OCI-LY7 (cell line): ENCODE measurements at regions not wholly inside any gene's neighbourhood (a gene's known extent, or its start where the extent isn't known, plus 50 kb on each side); places are given as distances from the start of the nearest gene placed in this dataset.
"Not testable (repeated sequence)": the region's sequence is repeated elsewhere in the genome, so short reads cannot be mapped to it uniquely, and the experiment has no call there.

ENCODE experiments used
- BruUV-seq: library from RNA; stranded (reverse); fragments of 400-500 nt; replicated peaks from 2 replicates; lab custom pipeline; 2021; lab: Mats Ljungman, UMichigan
- CTCF ChIA-PET: fragments of 300-600 bp; sonication (Branson Sonifier 250); formaldehyde crosslinking; loops from one replicate; lab custom pipeline; 2022; ENCODE audit warnings: antibody characterized with exemption; ENCODE audit not compliant: unreplicated experiment; lab: Charles Lee
- POLR2A ChIA-PET: fragments of 300-600 bp; sonication (Branson Sonifier 250); formaldehyde crosslinking; loops from one replicate; lab custom pipeline; 2022; ENCODE audit warnings: antibody characterized with exemption; lab: Charles Lee
- DNase-seq: peaks from one replicate; pipeline ENCODE4 v3.0.0-alpha.2; 2015; ENCODE audit warnings: low spot score
- H2AFZ ChIP-seq: fragments of 200-600 bp; sonication (generic), shearing (Covaris generic); 2 replicates; pipeline ENCODE4 v1.6.1; 2014; ENCODE audit warnings: mild to moderate bottlenecking, antibody characterized with exemption, low read length, moderate library complexity
- H3K27ac ChIP-seq: fragments of 200-600 bp; sonication (generic); 2 replicates; pipeline ENCODE4 v1.5.1; 2014; ENCODE audit warnings: mixed run types, low read depth, mild to moderate bottlenecking, moderate library complexity, low read length, inconsistent platforms; ENCODE audit not compliant: poor library complexity, severe bottlenecking
- H3K36me3 ChIP-seq: fragments of 200-600 bp; sonication (generic); 2 replicates; pipeline ENCODE4 v1.6.1; 2014; ENCODE audit warnings: mild to moderate bottlenecking, antibody characterized with exemption, low read length, moderate library complexity, mixed read lengths; ENCODE audit not compliant: insufficient read depth
- H3K4me1 ChIP-seq: fragments of 200-600 bp; sonication (generic); 2 replicates; pipeline ENCODE4 v1.5.1; 2014; ENCODE audit warnings: mild to moderate bottlenecking, low read length; ENCODE audit not compliant: insufficient read depth, poor library complexity, severe bottlenecking
- H3K4me2 ChIP-seq: fragments of 200-600 bp; sonication (generic); 2 replicates; pipeline ENCODE4 v1.6.1; 2014; ENCODE audit warnings: mild to moderate bottlenecking, low read length
- H3K4me3 ChIP-seq: fragments of 200-600 bp; sonication (generic); 2 replicates; pipeline ENCODE4 v1.5.1; 2014; ENCODE audit warnings: mild to moderate bottlenecking, low read depth, low read length; ENCODE audit not compliant: poor library complexity, severe bottlenecking
- H3K79me2 ChIP-seq: fragments of 200-600 bp; sonication (generic); 2 replicates; pipeline ENCODE4 v1.6.1; 2016; ENCODE audit warnings: low read depth, mild to moderate bottlenecking, low read length, moderate library complexity, mixed read lengths; ENCODE audit not compliant: insufficient read depth
- H3K9me2 ChIP-seq: fragments of 200-600 bp; sonication (generic); 2 replicates; pipeline ENCODE4 v1.6.1; 2016; ENCODE audit warnings: mild to moderate bottlenecking, low read length, mixed read lengths; ENCODE audit not compliant: insufficient read depth
- H3K9me3 ChIP-seq: fragments of 200-600 bp; sonication (generic); 2 replicates; pipeline ENCODE4 v1.6.1; 2014; ENCODE audit warnings: mild to moderate bottlenecking, mixed run types, low read length, mixed read lengths
- H4K20me1 ChIP-seq: fragments of 200-600 bp; sonication (generic); 2 replicates; pipeline ENCODE4 v1.6.1; 2014; ENCODE audit warnings: mild to moderate bottlenecking, antibody characterized with exemption, low read length, moderate library complexity, mixed read lengths; ENCODE audit not compliant: insufficient read depth
- CTCF ChIP-seq: fragments of 200-600 bp; sonication (generic); conservative IDR thresholded peaks from 2 replicates; pipeline ENCODE4 v1.5.1; 2014; ENCODE audit warnings: mild to moderate bottlenecking, antibody characterized with exemption, low read length, moderate library complexity, mixed read lengths
- EZH2phosphoT487 ChIP-seq: fragments of 200-600 bp; sonication (generic); IDR thresholded peaks from 2 replicates; pipeline ENCODE4 v1.6.1; 2018; ENCODE audit warnings: low read depth, borderline replicate concordance, mild to moderate bottlenecking, mixed run types, antibody characterized with exemption, low read length, moderate library complexity, mixed read lengths
- intact Hi-C: fragments of 100-400 bp; cut with micrococcal nuclease; formaldehyde crosslinking; loops from one replicate; pipeline ENCODE4 v1.10.0; 2022; ENCODE audit not compliant: unreplicated experiment

DNA sequence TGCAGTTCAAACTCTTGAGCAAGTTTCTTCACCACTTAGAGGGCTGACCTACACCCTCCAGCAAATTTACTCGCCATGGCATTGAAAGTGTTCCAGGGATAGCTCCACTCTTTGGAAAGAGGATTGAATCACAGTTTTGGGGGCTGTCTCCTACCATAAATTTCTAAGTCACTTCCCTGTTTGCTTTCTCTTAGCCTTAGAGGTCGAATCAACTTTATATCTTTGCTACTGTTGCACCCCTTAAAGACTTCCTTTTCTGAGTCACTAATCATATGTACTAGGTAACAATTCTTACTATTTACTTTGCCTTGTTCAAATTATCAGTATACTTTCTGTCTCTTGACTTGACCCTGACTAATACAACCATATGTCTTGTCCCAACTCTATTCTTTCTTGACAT, 1151.8 kb upstream of the ALCAM start:
- ChIA-PET CTCF (no interaction called here), POLR2A (interaction anchor here (0.6 to 0.7 kb wide), 2 partner anchors 31 to 1483 kb away, joined by 4 to 7 read pairs; no protein-coding TSS in a partner anchor)
- Histone ChIP-seq H3K4me3 (no peak overlapping the region), H2AFZ (no peak overlapping the region), H3K79me2 (no peaks in the 10 kb centered on the region), H3K4me2 (no peak overlapping the region), H4K20me1 (no peaks in the 10 kb centered on the region), H3K4me1 (no peaks in the 10 kb centered on the region), H3K36me3 (no peaks in the 10 kb centered on the region), H3K9me2 (no peaks in the 10 kb centered on the region), H3K9me3 (no peaks in the 10 kb centered on the region), H3K27ac (no peak overlapping the region)
- intact Hi-C loops: no loop called here
- no TSS peak for BruUV-seq
- TF ChIP-seq CTCF (no peak), EZH2phosphoT487 (no peak)
- DNase-seq: no peak

- H3K9me2 ChIP-seq, H3K4me2 ChIP-seq, H3K79me2 ChIP-seq, H4K20me1 ChIP-seq, H3K4me3 ChIP-seq, H3K4me1 ChIP-seq, H2AFZ ChIP-seq, DNase-seq, POLR2A ChIA-PET, H3K9me3 ChIP-seq, CTCF ChIA-PET, H3K27ac ChIP-seq, intact Hi-C loops, H3K36me3 ChIP-seq, BruUV-seq: not testable (repeated sequence)
These were observed 1147.7 kb upstream of the ALCAM start for GRCh38 chr3:104219046-104219445.

DNA sequence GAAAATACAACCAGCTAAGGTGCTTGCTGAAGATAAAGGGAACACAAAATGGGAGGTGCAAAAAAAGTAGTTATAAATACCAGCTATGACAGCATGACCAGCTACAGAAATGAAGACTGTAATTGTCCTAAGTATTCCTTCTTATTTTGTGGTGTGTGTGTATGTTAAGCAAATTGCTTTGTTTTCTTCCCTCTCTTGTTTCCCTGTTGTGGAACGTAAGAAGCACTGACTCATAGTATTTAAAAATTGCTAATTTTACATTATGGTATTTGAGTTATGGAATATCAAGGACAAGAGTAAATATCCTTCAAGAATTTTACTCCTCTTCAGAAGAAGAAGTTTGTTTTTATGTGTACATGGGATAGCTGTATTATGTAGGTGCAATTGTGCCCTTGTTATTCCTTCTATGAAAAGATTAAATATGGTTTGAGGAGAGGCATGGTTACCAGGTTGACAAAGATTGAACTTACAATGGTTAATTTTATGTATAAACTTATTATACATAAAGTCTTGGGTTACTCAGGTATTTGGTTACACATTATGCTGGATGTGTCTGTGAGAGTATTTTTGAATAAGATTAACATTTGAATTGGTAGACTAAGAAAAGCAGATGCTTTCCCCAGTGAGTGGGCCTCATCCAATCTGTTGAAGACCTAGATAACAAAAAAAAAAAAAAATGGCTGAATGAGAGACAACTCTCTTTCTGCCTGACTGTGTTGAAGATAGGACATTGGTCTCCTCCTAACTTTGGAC, 1132.1 kb upstream of the ALCAM start:
- Histone ChIP-seq H3K4me3 (no peak overlapping the region), H4K20me1 (no peaks in the 10 kb centered on the region), H3K27ac (no peak overlapping the region), H3K4me1 (no peaks in the 10 kb centered on the region), H3K9me3 (no peaks in the 10 kb centered on the region), H3K79me2 (no peaks in the 10 kb centered on the region), H2AFZ (no peak overlapping the region), H3K4me2 (no peak overlapping the region), H3K36me3 (no peaks in the 10 kb centered on the region), H3K9me2 (no peaks in the 10 kb centered on the region)
- intact Hi-C loops: no loop called here
- ChIA-PET POLR2A (no interaction called here), CTCF (no interaction called here)
- DNase-seq: no peak
- BruUV-seq: no TSS peak
- TF ChIP-seq EZH2phosphoT487 (no peak), CTCF (no peak)
